Stomach (tissue), 4 donors: ENCODE measurements at regions not wholly inside any gene's neighbourhood (a gene's known extent, or its start where the extent isn't known, plus 50 kb on each side); places are given as distances from the start of the nearest gene placed in this dataset.

Experiments
- POLR2AphosphoS5 ChIP-seq, 3 donors: sonication (generic); formaldehyde crosslinking; IDR thresholded peaks; one replicate each; pipeline ENCODE4 v1.6.1; 2016; ENCODE audit warnings: antibody characterized with exemption in 3 of 3
- TF ChIP-seq, protein P1 (sequence below), 7 experiments: fragments of 450-650 bp in 4 of 7; fragments of 200-600 bp in 3 of 7; sonication (generic) in 3 of 7; IDR thresholded peaks; one replicate each; pipeline ENCODE4 v1.5.1; 2016 to 2019; ENCODE audit warnings: antibody characterized with exemption in 7 of 7, control low read depth in 2 of 7, mild to moderate bottlenecking in 1 of 7

DNA sequence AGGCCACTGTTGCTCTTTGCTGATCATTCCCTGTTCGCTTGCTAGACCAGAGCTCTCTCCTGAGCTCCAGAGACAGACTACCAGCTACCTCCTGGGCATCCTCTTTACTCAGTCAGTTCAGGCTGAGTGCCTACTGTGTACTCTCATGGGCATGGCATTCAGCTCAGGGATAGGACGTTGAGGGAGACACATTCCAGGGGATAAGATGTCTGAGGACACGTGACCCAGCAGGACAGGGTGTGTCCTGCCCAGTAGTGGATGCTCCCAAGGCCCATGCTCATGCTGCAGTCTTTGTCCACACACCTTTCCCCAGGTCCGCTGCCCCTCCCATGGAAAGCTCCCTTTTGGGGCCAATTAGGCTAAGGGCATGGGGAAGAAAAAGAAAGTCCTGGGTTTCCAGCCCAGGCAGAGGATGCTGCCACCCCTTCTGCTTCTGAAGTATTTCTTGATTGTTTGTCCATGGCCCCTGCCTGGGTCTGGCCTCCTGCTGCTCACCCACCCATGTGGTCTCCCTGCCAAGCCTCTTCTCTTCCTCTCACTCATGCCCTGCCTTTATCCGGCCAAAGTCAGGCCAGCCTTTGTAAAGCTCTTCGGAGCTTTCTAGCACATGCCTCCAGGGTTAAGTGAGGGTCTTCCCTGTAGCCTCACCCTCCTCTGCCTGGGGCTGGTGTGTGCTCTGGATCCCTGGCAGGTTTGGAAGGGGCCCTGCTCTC lies 60.5 kb upstream of the PITX1 start:
- TF ChIP-seq, protein P1, sequence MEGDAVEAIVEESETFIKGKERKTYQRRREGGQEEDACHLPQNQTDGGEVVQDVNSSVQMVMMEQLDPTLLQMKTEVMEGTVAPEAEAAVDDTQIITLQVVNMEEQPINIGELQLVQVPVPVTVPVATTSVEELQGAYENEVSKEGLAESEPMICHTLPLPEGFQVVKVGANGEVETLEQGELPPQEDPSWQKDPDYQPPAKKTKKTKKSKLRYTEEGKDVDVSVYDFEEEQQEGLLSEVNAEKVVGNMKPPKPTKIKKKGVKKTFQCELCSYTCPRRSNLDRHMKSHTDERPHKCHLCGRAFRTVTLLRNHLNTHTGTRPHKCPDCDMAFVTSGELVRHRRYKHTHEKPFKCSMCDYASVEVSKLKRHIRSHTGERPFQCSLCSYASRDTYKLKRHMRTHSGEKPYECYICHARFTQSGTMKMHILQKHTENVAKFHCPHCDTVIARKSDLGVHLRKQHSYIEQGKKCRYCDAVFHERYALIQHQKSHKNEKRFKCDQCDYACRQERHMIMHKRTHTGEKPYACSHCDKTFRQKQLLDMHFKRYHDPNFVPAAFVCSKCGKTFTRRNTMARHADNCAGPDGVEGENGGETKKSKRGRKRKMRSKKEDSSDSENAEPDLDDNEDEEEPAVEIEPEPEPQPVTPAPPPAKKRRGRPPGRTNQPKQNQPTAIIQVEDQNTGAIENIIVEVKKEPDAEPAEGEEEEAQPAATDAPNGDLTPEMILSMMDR (IDR thresholded peaks at IDR 0.05), result no peak
- no peak for TF ChIP-seq POLR2AphosphoS5 (IDR thresholded peaks at IDR 0.05)
